ENCODE measurements at regions not wholly inside any gene's neighbourhood (a gene's known extent, or its start where the extent isn't known, plus 50 kb on each side); places are given as distances from the start of the nearest gene placed in this dataset.

GRCh38 chr2:122481717-122482116 lies 726.3 kb downstream of the TSN start (continued):
- TF ChIP-seq ZNF266 (tag by site-specific recombination; IDR thresholded peaks at IDR 0.05; ENCODE audit: low read depth) (no peak), ZNF48 (tag by site-specific recombination; IDR thresholded peaks at IDR 0.05) (no peak)

- Histone ChIP-seq H3K4me1 (ENCODE audit: control insufficient read depth, insufficient read depth, low read length) (no peaks in the 10 kb centered on the region), H3K4me3 (ENCODE audit: low read depth, low read length) (no peak overlapping the region), H3K36me3 (ENCODE audit: control insufficient read depth in 2 of 2, insufficient read depth in 1 of 2, low read length in 2 of 2) (no peaks in the 10 kb centered on the region), H3K9me3 (ENCODE audit: control insufficient read depth, insufficient read depth, low read depth, low read length) (no peaks in the 10 kb centered on the region), H3K27ac (ENCODE audit: extremely low read depth, low read depth, low read length) (no peak overlapping the region)
- POLR2A ChIA-PET: no interaction called here
- no peak for TF ChIP-seq ZNF362 (tag by site-specific recombination; IDR thresholded peaks at IDR 0.05)
- no peak for TF ChIP-seq PRDM2 (tag by site-specific recombination; IDR thresholded peaks at IDR 0.05; ENCODE audit: borderline replicate concordance)
- no peak for TF ChIP-seq GLIS2 (tag by site-specific recombination; IDR thresholded peaks at IDR 0.05)
- no peak for TF ChIP-seq ZNF701 (tag by site-specific recombination; IDR thresholded peaks at IDR 0.05)
- TF ChIP-seq ZNF23 (tag by site-specific recombination; IDR thresholded peaks at IDR 0.05; ENCODE audit: borderline replicate concordance): no peak
- TF ChIP-seq ZNF488 (tag by site-specific recombination; IDR thresholded peaks at IDR 0.05): no peak
- CTCF ChIA-PET: no interaction called here
These were observed 730.6 kb downstream of the TSN start for GRCh38 chr2:122486086-122486485.

GRCh38 chr2:122486705-122487415 lies 731.4 kb downstream of the TSN start:
- Histone ChIP-seq H3K27ac (ENCODE audit: extremely low read depth, low read depth, low read length) (no peak overlapping the region), H3K4me1 (ENCODE audit: control insufficient read depth, insufficient read depth, low read length) (no peaks in the 10 kb centered on the region), H3K4me3 (ENCODE audit: low read depth, low read length) (no peak overlapping the region), H3K36me3 (ENCODE audit: control insufficient read depth in 2 of 2, insufficient read depth in 1 of 2, low read length in 2 of 2) (no peaks in the 10 kb centered on the region), H3K9me3 (ENCODE audit: control insufficient read depth, insufficient read depth, low read depth, low read length) (no peaks in the 10 kb centered on the region)
- TF ChIP-seq ZNF76 (tag by site-specific recombination; IDR thresholded peaks at IDR 0.05; ENCODE audit: borderline replicate concordance, low read depth) (no peak), ZNF280D (tag by site-specific recombination; IDR thresholded peaks at IDR 0.05) (no peak), CTCF (tag by site-specific recombination; IDR thresholded peaks at IDR 0.05) (no peak), ZNF549 (tag by site-specific recombination; IDR thresholded peaks at IDR 0.05) (no peak), ZNF521 (tag by site-specific recombination; IDR thresholded peaks at IDR 0.05) (no peak)
- CTCF ChIA-PET: no interaction called here
- POLR2A ChIA-PET: no interaction called here
